ENCODE measurements at regions not wholly inside any gene's neighbourhood (a gene's known extent, or its start where the extent isn't known, plus 50 kb on each side); places are given as distances from the start of the nearest gene placed in this dataset.
"Not testable (repeated sequence)": the region's sequence is repeated elsewhere in the genome, so short reads cannot be mapped to it uniquely, and the experiment has no call there.

GRCh38 chr9:31045810-31046209 lies 1338.6 kb upstream of the ACO1 start:
- DNase-seq (ENCODE audit: low read depth) = no peak
- no peak overlapping the region for H3K4me3 ChIP-seq (ENCODE audit: control insufficient read depth, low read depth, low read length)
- TF ChIP-seq CTCF (conservative IDR thresholded peaks at IDR 0.05; ENCODE audit: control insufficient read depth, insufficient read depth, low read depth, low read length) = no peak

- not testable (repeated sequence) for H3K4me3 ChIP-seq (ENCODE audit: control insufficient read depth, low read depth, low read length); DNase-seq (ENCODE audit: low read depth)
Observed at GRCh38 chr9:31061592-31061991, 1322.9 kb upstream of the ACO1 start.

GRCh38 chr9:31065691-31066090 lies 1318.8 kb upstream of the ACO1 start:
- no peak for TF ChIP-seq CTCF (conservative IDR thresholded peaks at IDR 0.05; ENCODE audit: control insufficient read depth, insufficient read depth, low read depth, low read length)
- no peak for DNase-seq (ENCODE audit: low read depth)
- H3K4me3 ChIP-seq (ENCODE audit: control insufficient read depth, low read depth, low read length) = no peak overlapping the region

GRCh38 chr9:31067418-31067817 lies 1317.0 kb upstream of the ACO1 start:
- DNase-seq (ENCODE audit: low read depth) = no peak
- no peak for TF ChIP-seq CTCF (conservative IDR thresholded peaks at IDR 0.05; ENCODE audit: control insufficient read depth, insufficient read depth, low read depth, low read length)
- no peak overlapping the region for H3K4me3 ChIP-seq (ENCODE audit: control insufficient read depth, low read depth, low read length)

- TF ChIP-seq CTCF (conservative IDR thresholded peaks at IDR 0.05; ENCODE audit: control insufficient read depth, insufficient read depth, low read depth, low read length) = no peak
- DNase-seq (ENCODE audit: low read depth) = no peak
- H3K4me3 ChIP-seq (ENCODE audit: control insufficient read depth, low read depth, low read length) = no peak overlapping the region
Observed at GRCh38 chr9:31071606-31072286, 1312.7 kb upstream of the ACO1 start.

GRCh38 chr9:31078175-31078574 lies 1306.3 kb upstream of the ACO1 start:
- no peak for TF ChIP-seq CTCF (conservative IDR thresholded peaks at IDR 0.05; ENCODE audit: control insufficient read depth, insufficient read depth, low read depth, low read length)
- no peak overlapping the region for H3K4me3 ChIP-seq (ENCODE audit: control insufficient read depth, low read depth, low read length)
- no peak for DNase-seq (ENCODE audit: low read depth)

- no peak overlapping the region for H3K4me3 ChIP-seq (ENCODE audit: control insufficient read depth, low read depth, low read length)
- no peak for DNase-seq (ENCODE audit: low read depth)
- TF ChIP-seq CTCF (conservative IDR thresholded peaks at IDR 0.05; ENCODE audit: control insufficient read depth, insufficient read depth, low read depth, low read length) = no peak
Observed at GRCh38 chr9:31084350-31084749, 1300.1 kb upstream of the ACO1 start.
